Smooth muscle cell (in vitro differentiated cells): ENCODE measurements at regions not wholly inside any gene's neighbourhood (a gene's known extent, or its start where the extent isn't known, plus 50 kb on each side); places are given as distances from the start of the nearest gene placed in this dataset.

Experiments used
- DNase-seq: peaks from one replicate; lab custom pipeline; 2025; ENCODE audit not compliant: unreplicated experiment; lab: John Stamatoyannopoulos, UW
- H2AFZ ChIP-seq: fragments of 200-600 bp; sonication (generic); 2 replicates; pipeline ENCODE4 v1.6.0; 2016; ENCODE audit warnings: antibody characterized with exemption, low read depth, mild to moderate bottlenecking
- H3F3A ChIP-seq: fragments of 200-600 bp; sonication (generic); 2 replicates; pipeline ENCODE4 v1.6.0; 2017; ENCODE audit warnings: antibody characterized with exemption, low read depth
- H3K27ac ChIP-seq: fragments of 200-600 bp; sonication (generic); 2 replicates; pipeline ENCODE4 v1.5.1; 2016; ENCODE audit warnings: low read depth, mild to moderate bottlenecking
- H3K27me3 ChIP-seq: fragments of 200-600 bp; sonication (generic); 2 replicates; pipeline ENCODE4 v1.6.1; 2016; ENCODE audit warnings: low read depth, mild to moderate bottlenecking
- H3K36me3 ChIP-seq: fragments of 200-600 bp; sonication (generic); 2 replicates; pipeline ENCODE4 v1.5.1; 2016; ENCODE audit warnings: low read depth
- H3K4me1 ChIP-seq: fragments of 200-600 bp; sonication (generic); 2 replicates; pipeline ENCODE4 v1.5.1; 2016; ENCODE audit warnings: low read depth
- H3K4me2 ChIP-seq: fragments of 200-600 bp; sonication (generic); 2 replicates; pipeline ENCODE4 v1.6.0; 2016; ENCODE audit warnings: mild to moderate bottlenecking
- H3K4me3 ChIP-seq: fragments of 200-600 bp; sonication (generic); 2 replicates; pipeline ENCODE4 v1.5.1; 2016; ENCODE audit warnings: mild to moderate bottlenecking
- H3K79me2 ChIP-seq: fragments of 200-600 bp; sonication (generic); 2 replicates; pipeline ENCODE4 v1.6.0; 2016; ENCODE audit warnings: low read depth, mild to moderate bottlenecking
- H3K9ac ChIP-seq: fragments of 200-600 bp; sonication (generic); 2 replicates; pipeline ENCODE4 v1.6.0; 2016; ENCODE audit warnings: low read depth
- H3K9me3 ChIP-seq: fragments of 200-600 bp; sonication (generic); replicated peaks from 2 replicates; pipeline ENCODE4 v1.5.1; 2016; ENCODE audit warnings: low read depth
- H4K20me1 ChIP-seq: fragments of 200-600 bp; sonication (generic); 2 replicates; pipeline ENCODE4 v1.6.0; 2016; ENCODE audit warnings: low read depth
- WGBS: methylation state at CpG from one replicate; pipeline ENCODE4 v1.1.7; 2016; ENCODE audit warnings: low lambda C conversion rate; 5-methylcytosine and 5-hydroxymethylcytosine counted together
- TF ChIP-seq, protein P1 (sequence below): fragments of 200-600 bp; sonication (generic); IDR thresholded peaks from 2 replicates; pipeline ENCODE4 v1.5.1; 2017; ENCODE audit warnings: borderline replicate concordance, mild to moderate bottlenecking, antibody characterized with exemption; ENCODE audit not compliant: insufficient read depth, poor library complexity, severe bottlenecking

DNA sequence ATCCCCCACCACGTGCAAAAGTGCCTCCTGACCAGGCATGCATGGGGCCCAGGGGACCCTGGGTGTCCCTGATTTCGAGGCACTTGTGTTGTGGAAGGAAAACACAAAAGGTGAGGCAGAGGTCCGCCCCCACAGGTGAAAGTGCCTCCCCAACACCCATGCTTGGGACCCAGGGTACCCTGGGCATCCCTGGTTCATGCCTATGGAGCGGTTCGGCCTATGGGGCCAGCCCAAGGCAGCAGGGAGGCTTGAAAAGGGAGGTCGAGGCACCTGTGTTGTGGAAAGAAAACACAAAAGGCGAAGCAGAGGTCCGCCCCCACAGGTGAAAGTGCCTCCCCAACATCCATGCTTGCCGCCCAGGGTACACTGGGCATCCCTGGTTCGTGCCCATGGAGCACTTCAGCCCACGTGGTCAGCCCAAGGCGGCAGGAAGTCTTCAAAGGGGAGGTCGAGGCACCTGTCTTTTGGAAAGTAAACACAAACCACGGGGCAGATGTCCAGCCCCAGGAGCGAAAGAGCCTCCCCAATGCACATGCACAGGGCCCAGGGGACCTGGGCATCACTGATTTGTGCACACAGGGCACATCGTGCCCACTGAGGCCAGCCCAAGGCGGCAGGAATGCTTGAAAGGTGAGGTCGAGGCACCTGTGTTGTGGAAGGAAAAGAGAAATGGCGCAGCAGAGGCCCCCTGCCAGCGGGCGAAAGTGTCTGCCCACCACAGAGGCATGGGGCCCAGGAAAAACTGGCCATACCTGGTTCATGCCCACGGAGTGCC lies 375.5 kb downstream of the ALG10 start:
- H4K20me1 ChIP-seq = no peaks in the 10 kb centered on the region
- 67% methylated on average over 22 of the region's 22 CpGs for WGBS
- H3F3A ChIP-seq = no peaks in the 10 kb centered on the region
- no peaks in the 10 kb centered on the region for H3K27me3 ChIP-seq
- H3K4me3 ChIP-seq = no peak overlapping the region
- no peak for DNase-seq
- no peaks in the 10 kb centered on the region for H3K79me2 ChIP-seq
- no peak overlapping the region for H3K4me2 ChIP-seq
- no peaks in the 10 kb centered on the region for H3K9me3 ChIP-seq
- no peaks in the 10 kb centered on the region for H3K4me1 ChIP-seq
- no peak overlapping the region for H3K27ac ChIP-seq
- no peaks in the 10 kb centered on the region for H3K36me3 ChIP-seq
- no peak overlapping the region for H2AFZ ChIP-seq
- H3K9ac ChIP-seq = no peak overlapping the region
- TF ChIP-seq, protein P1, sequence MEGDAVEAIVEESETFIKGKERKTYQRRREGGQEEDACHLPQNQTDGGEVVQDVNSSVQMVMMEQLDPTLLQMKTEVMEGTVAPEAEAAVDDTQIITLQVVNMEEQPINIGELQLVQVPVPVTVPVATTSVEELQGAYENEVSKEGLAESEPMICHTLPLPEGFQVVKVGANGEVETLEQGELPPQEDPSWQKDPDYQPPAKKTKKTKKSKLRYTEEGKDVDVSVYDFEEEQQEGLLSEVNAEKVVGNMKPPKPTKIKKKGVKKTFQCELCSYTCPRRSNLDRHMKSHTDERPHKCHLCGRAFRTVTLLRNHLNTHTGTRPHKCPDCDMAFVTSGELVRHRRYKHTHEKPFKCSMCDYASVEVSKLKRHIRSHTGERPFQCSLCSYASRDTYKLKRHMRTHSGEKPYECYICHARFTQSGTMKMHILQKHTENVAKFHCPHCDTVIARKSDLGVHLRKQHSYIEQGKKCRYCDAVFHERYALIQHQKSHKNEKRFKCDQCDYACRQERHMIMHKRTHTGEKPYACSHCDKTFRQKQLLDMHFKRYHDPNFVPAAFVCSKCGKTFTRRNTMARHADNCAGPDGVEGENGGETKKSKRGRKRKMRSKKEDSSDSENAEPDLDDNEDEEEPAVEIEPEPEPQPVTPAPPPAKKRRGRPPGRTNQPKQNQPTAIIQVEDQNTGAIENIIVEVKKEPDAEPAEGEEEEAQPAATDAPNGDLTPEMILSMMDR = no peak

DNA sequence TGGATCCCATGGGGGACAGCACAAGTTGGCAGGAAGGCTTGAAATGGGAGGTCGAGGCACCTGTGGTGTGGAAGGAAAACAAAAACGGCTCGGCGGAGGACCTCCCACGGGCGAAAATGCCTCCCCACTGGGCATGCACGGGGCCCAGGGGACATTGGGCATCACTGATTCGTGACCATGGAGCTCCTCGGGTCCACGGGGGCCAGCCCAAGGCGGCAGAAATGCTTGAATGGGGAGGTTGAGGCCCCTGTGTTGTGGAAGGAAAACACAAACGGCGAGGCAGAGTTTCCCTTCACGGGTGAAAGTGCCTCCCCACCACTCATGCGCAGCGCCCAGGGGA lies 376.0 kb downstream of the ALG10 start:
- no peak overlapping the region for H2AFZ ChIP-seq
- H3K36me3 ChIP-seq = no peaks in the 10 kb centered on the region
- H3K27me3 ChIP-seq = no peaks in the 10 kb centered on the region
- no peak overlapping the region for H3K4me3 ChIP-seq
- no peaks in the 10 kb centered on the region for H3K79me2 ChIP-seq
- H4K20me1 ChIP-seq = no peaks in the 10 kb centered on the region
- H3K27ac ChIP-seq = no peak overlapping the region
- no peaks in the 10 kb centered on the region for H3F3A ChIP-seq
- no peaks in the 10 kb centered on the region for H3K4me1 ChIP-seq
- no peak overlapping the region for H3K9ac ChIP-seq
- TF ChIP-seq, protein P1 = no peak
- DNase-seq = no peak
- WGBS = 66% methylated on average over 16 of the region's 16 CpGs
- no peaks in the 10 kb centered on the region for H3K9me3 ChIP-seq
- H3K4me2 ChIP-seq = no peak overlapping the region

DNA sequence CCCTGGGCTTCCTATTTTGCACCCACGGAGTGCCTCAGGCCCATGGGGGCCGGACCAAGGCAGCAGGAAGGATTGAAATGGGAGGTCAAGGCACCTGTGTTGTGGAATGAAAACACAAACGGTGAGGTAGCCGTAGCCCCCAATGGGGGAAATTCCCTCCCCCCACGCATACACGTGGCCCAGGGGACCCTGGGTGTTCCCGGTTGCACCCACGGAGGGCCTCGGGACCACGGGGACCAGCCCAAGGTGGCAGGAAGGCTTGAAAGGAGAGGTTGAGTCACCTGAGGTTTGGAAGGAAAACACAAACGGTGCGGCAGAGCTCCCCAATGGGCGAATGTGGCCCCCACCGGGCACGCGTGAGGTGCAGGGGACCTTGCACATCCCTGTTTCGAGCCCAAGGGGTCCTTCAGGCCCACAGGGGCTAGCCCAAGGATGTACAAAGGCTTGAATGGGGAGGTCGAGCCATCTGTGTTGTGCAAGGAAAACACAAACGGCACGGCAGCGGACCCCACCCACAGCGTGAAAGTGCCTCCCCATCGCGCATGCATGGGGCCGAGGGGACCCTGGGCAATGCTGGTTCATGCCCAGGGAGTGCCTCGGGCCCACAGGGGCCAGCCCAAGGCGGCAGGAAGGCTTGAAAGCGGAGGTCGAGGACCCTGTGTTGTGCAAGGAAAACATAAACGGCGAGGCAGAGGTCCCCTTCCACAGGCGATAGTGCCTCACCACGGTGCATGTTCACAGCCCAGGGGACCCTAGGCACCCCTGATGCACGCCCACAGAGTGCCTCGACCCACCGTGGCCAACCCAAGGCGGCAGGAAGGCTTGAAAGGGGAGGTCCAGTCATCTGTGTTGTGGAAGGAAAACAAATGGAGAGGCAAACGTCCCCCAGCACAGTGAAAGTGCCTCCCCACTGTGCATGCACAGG lies 376.7 kb downstream of the ALG10 start:
- WGBS = 67% methylated on average over 37 of the region's 38 CpGs
- DNase-seq = no peak

More for the DNA sequence above, 376.7 kb downstream of the ALG10 start:
- Histone ChIP-seq H3K79me2 (no peaks in the 10 kb centered on the region), H3K4me3 (no peak overlapping the region), H4K20me1 (no peaks in the 10 kb centered on the region), H3K27ac (no peak overlapping the region), H3K9ac (no peak overlapping the region), H3K9me3 (no peaks in the 10 kb centered on the region), H3K27me3 (no peaks in the 10 kb centered on the region), H3K4me2 (no peak overlapping the region), H2AFZ (no peak overlapping the region), H3K36me3 (no peaks in the 10 kb centered on the region), H3K4me1 (no peaks in the 10 kb centered on the region), H3F3A (no peaks in the 10 kb centered on the region)
- TF ChIP-seq, protein P1 = no peak
